Hematopoietic multipotent progenitor cell (in vitro differentiated cells): ENCODE measurements at regions not wholly inside any gene's neighbourhood (a gene's known extent, or its start where the extent isn't known, plus 50 kb on each side); places are given as distances from the start of the nearest gene placed in this dataset.

ENCODE experiments used
- DNase-seq, 3 donors: peaks; one replicate each; pipeline ENCODE4 v3.0.0-alpha.2; 2011 to 2015; ENCODE audit warnings: low read depth in 2 of 3, low spot score in 2 of 3

DNA sequence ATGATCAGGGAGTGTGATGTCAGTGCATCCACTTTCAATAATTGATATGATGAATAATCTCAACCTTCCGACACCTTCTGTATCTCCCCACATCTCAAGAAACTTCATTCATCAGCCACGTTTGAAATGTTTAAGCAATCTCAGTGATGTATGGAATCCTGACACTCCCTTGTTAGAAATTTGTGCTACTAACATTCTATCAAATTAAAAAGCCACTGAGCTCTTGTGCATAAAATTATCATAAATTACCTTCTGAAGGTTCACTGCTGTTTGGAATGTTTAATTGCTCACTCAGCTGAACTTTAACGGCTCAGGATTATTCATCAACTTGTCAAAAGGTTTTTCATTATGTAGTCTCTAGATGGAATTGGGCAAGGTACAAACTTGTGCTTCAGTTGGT lies 108.4 kb upstream of the DPH6 start:
- no peak for DNase-seq

DNA sequence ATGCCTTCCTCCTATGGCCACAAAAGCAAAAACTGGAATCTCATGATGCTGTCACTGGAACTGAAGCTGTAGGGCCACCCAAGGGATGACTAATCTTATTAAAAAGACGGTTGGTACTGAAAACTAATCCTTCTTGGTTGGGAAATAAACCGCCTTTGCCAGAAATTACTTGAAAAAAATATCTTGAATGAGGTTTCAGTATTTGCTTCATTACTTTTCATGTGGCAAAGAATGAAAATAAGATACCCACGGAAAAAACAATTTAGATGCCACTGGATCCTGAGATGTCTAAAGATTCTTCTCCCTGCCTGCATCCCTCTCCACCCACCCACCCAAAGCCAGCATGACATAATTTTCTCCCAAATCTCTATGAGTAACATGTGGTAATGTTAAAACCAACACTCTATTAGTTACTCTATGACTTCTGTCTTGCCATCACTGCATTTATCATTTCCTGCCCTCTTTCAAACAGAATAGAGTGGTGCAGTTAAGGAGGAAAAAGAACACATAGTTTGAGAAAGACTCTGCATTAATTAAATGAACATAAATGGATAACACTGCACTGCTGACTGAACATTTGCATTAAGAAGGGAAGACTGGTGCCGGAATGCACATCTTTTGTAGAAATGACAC lies 111.8 kb upstream of the DPH6 start:
- no peak for DNase-seq

DNA sequence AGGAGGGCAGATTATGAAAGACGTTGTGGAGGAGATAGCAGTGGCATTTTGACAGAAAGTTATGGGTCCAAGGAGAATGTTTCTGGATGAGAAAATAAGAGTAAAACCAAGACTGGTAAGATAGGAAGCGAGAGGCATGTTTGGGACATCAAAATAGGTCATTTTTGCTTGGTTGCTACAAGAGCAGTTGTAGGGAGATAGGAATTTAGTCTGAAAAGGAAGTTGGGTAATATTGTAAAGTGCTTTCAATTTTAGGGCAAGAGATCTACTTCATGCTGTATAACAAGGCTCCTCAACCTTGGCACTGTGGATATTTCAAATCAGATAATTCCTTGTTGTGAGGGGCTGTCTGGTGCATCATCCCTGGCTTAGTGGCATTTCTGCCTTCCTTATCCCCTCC lies 118.0 kb upstream of the DPH6 start:
- DNase-seq: no peak

GRCh38 chr15:35665896-35666536 lies 120.1 kb upstream of the DPH6 start:
- DNase-seq: no peak

GRCh38 chr15:35667908-35668307 lies 121.9 kb upstream of the DPH6 start:
- DNase-seq: no peak

DNA sequence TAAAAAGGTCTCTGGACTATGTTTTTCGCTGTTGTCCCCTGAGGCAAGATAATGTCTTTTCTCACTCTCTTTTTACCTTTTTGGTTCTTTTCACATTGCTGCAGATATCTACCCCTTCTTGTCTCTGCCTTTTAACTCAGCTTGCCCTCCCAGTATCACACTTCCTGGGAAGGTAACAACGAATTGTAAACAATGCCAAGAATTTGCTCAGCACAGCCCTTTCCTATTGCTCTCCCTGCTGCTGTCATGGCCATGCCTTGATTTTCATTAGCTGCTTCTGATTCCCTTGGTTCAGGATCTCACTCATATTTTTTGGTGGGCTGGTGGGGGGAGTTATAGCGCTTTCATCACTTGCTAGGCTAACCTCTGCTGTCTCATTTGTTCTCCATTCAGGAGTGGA lies 123.1 kb upstream of the DPH6 start:
- no peak for DNase-seq

GRCh38 chr15:35669432-35670045 lies 123.6 kb upstream of the DPH6 start:
- no peak for DNase-seq

DNA sequence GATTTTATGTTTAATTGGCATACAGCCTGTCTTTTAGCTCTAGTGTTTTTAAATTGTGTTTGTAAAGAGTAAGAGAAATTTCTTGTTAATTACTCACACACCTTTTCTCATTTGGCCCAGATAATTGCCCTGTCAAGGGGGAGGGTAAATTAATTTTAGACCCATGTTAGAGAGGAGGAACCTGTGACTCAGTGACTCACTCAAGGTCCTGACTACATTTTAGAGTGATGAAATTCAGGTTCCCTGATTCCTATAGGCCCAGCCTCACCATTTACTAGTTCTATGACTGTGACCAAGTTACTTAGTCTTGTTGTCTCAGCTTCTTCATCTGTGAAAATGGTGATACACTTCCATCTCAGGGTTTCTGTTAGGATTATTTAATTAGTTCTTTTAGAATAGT lies 125.2 kb upstream of the DPH6 start:
- DNase-seq: no peak

DNA sequence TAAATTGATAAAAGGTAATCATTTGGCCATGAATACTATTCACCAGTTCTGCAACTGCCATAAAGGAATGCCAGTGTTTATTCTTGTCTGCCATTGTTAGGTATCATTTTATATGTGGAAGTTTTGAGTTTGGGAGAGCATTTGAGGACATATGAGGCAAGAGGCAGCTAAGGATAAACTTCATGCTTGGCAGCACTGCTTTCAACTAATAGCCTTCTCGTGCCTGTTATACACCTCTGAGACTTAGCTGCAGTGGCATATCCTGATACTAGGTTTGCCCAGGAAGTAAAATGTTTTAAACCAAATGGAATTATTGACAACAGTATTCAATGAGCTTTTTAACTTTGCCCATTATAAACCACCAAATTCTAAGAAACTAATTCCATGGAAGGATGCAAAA lies 126.0 kb upstream of the DPH6 start:
- DNase-seq: no peak

- DNase-seq: no peak
These were observed 127.2 kb upstream of the DPH6 start for GRCh38 chr15:35673093-35673684.

DNA sequence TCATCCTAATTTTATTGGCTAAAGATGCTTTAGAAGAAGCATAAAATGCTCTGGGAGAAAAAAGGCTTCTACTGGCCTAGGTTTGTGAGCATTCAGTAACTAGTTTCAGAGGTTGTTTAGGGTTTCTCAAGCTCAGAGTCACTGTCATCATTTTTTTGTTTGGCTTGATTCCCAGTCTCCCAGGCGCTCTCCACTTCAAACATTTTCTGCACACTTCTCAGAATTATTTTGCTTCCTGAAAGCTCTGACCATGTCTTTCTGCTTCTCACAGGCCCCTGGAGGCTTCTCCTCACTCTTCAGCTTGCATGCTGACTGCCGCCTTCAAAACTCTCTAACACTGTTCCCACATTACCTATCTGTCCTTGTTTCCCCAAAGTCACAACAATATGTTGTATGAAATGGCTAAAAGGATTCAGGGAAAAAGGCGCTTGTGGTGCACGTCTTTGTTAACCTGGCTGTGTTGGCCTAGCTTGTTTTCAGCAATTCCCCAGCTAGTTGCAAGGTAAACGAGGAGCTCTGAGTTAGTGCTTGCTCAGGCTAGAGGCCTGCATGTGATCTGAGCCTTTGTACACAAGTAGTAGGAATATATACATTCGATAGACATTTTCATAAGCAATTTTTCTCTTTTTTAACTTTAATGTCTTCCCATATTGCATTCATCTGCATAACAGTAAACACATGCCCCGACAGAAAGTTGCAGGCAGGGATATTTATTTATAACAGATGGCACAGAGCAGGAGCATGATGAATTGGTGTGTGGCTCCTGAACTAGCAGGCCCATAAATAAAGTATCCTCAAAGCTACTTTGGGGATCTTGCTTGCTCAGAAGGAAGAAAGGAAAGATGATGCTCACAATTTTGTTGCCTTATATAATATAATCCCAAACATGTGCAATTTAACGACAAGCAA lies 129.2 kb upstream of the DPH6 start:
- DNase-seq: no peak

GRCh38 chr15:35678774-35679173 lies 132.8 kb upstream of the DPH6 start:
- no peak for DNase-seq

GRCh38 chr15:35679186-35679585 lies 133.2 kb upstream of the DPH6 start:
- DNase-seq: no peak

DNA sequence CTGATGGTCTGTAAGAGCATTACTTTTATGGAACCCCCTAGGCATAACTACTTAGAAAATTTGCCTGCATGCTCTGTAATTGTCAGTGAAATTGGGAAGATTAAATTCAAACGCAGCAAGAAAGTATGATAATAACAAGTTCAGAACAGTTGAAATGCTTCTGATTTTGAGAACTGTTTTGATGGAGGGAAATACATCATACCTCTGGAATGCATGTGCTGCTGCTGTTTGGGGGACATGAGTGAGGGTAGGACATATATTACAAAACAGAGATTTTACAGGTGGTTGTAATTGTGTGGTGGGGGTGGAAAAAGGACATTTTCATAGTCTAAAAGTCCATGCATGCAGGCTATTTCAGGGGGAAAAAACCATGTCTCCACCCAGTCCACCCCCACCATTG lies 135.0 kb upstream of the DPH6 start:
- DNase-seq: no peak

DNA sequence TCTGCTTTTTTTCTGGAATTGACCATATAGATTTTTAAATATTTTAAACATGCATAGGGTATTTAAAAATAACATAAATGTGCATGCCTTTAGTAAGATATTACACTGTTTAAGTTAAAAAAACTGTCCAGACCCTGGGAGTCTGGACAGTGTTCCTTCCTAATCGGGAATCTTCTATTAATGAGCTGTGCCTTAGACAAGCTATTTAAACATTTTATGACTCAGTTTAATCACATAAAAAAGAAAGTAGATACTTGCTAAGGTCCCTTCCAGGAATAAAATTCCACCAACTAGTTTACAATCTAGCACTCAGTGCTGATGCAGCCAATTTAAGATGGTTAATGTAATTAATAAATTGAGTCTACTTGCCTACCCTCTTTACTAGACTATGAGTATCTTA lies 140.4 kb upstream of the DPH6 start:
- no peak for DNase-seq

GRCh38 chr15:35689266-35689665 lies 143.3 kb upstream of the DPH6 start:
- DNase-seq: no peak

GRCh38 chr15:35690089-35690488 lies 144.1 kb upstream of the DPH6 start:
- DNase-seq: no peak

GRCh38 chr15:35690698-35691116 lies 144.7 kb upstream of the DPH6 start:
- DNase-seq: no peak

GRCh38 chr15:35691173-35691761 lies 145.3 kb upstream of the DPH6 start:
- DNase-seq: no peak
